HG03565 (cell line): ENCODE measurements at regions not wholly inside any gene's neighbourhood (a gene's known extent, or its start where the extent isn't known, plus 50 kb on each side); places are given as distances from the start of the nearest gene placed in this dataset.
A peak's percentile ranks its signal among the peaks of the same experiment; 100 is the strongest.

ENCODE experiments used
- ATAC-seq: cut with Tn5 transposase; IDR thresholded peaks from one replicate; pipeline ENCODE4 v1.9.1; 2021; ENCODE audit warnings: mild to moderate bottlenecking, moderate library complexity; ENCODE audit not compliant: unreplicated experiment

DNA sequence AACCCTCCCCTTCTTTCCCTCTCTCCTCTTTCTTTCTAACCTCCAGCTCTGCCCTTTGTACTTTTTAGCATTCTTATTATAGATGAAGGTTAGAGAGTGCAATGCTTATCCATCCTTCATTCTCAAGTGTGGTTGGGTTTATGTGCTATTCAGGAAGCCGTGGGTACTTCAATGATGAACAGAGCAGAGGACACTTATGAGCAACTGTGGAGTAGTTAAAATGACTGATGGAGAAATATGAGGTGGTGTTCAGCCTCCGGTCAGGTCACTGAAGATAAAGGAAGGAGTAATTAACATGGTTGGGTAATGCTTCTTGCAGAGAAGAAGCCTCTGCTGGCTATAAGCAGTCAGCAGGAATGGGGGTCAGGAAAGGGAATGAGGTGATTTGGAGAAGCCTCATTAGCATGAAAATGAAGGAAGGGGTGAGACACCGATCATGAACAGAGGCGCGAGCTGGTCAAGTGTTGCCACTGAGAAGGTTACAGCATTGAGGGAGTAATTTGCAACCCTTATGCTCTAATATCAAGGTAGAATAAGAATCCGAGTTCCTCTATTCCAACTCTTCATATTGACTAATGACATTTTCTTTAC, 174.7 kb downstream of the LPIN1 start:
- no peak for ATAC-seq

DNA sequence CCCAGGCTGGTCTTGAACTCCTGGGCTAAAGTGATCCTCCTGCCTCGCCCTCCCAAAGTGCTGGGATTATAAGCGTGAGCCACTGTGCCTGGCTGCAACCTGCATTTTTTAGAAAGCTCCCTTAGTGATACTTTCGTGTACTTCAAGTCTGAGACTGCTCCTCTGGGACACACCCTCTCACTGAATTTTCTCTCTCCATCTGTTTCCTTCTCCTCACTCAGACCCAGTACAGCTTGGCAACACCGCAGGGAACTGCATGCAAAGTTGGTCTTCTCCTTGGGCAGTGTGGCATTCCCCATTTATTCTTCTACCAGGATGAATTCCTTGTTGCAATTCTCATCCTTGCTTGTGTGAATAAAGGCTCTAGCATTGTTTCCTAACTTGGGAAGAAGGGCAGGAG, 175.9 kb downstream of the LPIN1 start:
- ATAC-seq, result no peak

DNA sequence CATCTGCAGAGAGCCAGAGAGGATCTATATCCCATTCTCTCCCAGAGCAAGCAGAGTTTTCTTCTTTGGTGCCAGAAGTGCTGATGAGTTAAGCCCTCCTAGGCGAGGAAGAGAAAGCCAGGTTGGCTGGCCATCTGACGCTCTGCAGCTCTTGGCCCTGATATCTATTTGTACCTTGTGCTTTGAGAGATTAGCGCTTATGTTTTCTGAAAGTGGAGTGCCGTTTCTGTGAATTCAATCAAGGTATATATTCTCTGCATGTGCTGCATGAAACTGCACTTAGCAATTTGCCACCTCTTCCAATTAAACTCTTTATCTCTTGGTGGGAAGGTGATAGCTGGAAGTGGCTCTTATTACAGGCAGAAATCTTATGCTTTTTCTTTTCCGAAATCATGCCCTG, 177.5 kb downstream of the LPIN1 start:
- ATAC-seq, result no peak

- no peak for ATAC-seq
Measured at GRCh38 chr2:11925295-11926066, 179.0 kb downstream of the LPIN1 start.

- ATAC-seq, result no peak
Measured at GRCh38 chr2:11930211-11930761, 183.9 kb downstream of the LPIN1 start.

DNA sequence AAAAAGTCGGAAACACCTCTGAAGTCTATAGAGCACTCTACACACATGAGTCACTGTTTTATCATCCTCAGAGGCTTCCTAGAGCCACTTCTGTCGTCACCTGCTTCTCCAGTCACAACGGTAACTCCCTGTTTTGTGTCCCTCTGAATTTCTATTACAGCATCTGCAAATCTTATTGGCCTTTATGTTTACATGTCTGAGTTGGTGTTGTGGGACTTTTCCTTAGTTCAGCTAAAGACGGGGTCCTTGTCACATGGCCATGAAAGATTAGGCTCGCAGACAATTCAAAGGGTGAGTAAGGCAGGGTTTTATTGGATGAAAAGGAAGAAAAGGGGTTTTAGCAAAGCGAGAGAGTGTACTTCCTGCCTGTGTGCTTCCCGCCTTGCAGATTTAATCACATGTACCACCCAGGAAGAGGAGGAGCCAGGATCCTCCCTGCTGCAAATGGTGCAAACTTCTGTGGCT, 185.6 kb downstream of the LPIN1 start:
- no peak for ATAC-seq

DNA sequence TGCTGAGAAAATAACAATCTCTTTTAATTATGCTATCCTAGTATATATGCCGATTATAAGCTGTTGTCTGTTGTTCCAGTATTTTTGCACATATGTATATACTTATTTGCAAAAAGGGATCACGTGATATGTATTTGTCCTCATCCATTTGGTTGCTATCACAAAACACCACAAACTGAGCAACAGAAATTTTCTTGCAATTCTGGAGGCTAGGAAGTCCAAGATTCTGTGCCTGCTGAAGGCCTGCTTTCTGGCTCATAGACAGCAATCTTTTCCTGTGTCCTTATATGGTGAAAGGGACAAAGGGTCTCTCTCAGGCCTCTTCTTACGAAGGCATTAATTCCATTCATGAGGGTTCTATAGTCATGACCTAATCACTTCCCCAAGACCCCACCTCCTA, 186.5 kb downstream of the LPIN1 start:
- ATAC-seq, result no peak

GRCh38 chr2:11933854-11934253, 187.4 kb downstream of the LPIN1 start:
- peak; percentile 73 for ATAC-seq

DNA sequence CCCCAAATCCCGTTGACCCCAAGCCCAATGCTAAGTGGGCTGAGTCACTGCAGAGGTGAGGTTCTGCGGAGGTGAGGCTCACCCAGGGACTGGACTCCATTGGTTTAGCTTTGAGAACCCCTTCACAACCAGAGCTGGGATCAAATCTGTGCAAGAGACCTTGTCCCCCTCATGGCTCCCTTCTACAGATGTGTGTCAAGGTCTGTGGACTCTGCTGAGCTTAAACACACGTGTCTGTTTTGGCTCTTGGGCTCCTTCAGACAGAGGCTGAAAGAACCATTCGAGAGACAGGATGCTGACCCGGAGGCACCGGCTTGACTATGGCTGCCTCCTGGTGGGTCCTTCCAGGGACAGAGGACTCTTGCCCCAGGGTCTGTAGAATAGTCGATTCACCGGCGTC, 190.3 kb downstream of the LPIN1 start:
- ATAC-seq, result no peak

- no peak for ATAC-seq
Measured at GRCh38 chr2:11938196-11938595, 191.8 kb downstream of the LPIN1 start.

DNA sequence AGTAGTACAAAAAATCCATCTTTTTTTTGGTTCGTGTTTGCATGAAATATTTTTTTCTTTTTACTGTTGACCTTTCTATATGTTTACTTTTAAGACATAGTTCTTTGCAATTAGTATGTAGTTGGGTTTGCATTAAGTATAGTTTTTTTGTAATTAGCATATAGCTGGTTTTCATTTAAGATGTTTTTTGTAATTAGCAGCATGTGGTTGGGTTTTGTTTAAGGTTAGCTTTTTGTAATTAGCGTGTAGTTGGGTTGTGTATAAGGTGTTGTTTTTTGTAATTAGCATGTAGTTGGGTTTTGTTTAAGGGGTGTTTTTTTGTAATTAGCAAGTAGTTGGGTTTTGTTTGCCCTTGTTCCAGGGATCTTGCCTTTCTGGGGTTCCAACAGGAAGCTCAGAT, 193.1 kb downstream of the LPIN1 start:
- no peak for ATAC-seq

DNA sequence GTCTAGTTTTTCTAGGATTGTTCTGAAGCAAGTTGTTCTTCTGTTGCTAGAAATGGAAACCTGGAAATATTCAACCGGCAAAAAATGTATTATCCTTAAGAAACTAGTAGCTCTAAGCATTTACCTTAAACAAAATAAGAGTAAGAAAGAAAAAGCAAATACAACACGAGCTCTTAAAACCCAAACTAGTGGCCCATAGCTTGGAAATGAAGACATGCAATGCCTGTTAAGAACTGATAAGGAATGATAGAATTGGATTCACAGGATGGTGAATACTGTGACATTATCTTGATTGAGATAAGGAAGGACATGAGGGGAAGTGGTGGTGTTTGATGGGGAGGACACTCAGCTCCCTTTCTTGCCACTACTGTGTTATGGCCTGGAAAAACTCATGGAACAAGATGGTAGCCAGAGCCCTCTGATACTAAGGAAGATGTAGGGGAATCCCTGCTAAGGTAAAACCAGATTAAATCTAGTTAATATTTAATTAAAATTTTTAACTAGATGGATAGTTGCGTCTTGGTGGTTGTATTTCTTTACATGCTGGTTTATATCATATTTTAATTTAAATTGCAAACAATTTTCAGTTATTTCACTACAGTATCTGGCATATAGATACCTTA, 193.8 kb downstream of the LPIN1 start:
- ATAC-seq, result no peak

DNA sequence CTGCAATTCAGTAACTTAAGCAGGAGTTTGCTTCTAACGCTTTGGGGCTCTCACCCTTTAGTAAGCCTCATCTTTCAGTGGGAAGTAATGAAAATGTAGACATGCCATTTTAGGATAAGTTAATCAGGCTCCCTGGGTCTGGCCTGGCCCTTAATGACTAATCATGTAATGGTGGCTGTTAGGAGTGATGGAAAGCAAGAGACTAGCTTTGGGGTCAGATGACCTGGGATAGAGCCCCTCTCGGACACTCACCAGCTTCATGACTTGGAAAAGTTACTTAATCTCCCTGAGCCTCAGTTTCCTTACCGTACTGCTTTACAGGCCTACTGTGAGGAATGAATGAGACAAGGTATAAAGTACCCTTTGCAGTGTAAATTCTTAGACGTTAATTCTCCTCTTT, 194.4 kb downstream of the LPIN1 start:
- no peak for ATAC-seq

GRCh38 chr2:11941201-11942177, 195.1 kb downstream of the LPIN1 start:
- ATAC-seq, result no peak

DNA sequence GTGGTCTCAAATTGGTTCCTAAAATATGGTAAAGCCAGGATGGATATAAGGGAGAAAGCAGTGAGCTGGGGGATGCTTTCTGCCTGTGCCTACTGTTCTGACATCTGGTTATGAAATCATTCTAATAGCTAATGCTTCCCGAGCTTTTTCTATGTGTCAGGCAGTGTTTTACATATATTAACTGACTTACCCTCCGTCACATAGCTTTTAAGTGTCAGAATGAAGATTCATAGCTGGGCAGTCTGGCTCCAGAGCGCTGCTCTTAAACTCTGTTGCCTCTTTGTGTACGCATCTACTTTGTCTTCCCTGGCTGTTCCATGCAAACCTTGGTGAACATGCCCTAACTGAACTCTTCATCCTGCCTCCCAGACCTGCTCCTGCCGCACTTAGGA, 195.7 kb downstream of the LPIN1 start:
- no peak for ATAC-seq

- ATAC-seq, result no peak
Measured at GRCh38 chr2:11944311-11944710, 197.9 kb downstream of the LPIN1 start.

GRCh38 chr2:11945139-11946126, 199.0 kb downstream of the LPIN1 start:
- ATAC-seq, result peak; percentile 92

- ATAC-seq, result no peak
Measured at GRCh38 chr2:11947956-11948355, 201.5 kb downstream of the LPIN1 start.

DNA sequence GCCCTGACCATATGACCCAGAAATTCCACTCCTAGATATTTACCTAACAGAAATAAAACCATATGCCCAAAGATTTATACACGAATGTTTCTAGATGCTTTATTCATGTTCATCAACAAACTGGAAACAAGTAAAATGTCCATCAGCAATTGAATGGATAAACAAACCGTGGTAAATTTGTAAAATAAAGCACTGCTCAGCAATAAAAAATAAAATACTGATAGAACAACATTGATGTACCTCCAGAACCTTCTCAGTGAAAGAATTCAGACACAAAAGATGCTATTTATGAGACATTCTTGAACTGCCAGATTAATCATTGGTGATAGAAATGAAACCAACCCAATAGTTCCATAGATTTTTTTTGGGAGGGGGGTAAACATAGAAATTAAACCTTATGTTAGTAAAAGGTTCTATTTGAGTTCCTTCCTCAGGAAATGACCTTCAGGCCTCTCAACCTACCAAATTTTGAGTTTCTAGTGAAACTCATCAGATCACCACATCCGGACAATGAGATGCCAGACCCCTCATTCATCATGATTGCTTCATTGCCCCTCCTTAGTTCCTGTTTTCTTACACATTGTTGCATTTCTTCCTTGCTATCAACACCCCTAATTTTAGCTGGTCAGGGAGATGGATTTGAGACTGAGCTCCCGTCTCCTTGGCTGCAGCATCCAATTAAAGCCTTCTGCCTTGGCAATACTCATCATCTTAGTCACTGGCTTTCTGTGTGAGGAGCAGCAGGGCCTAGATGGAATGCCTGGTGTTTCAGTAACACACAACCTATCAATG, 203.5 kb downstream of the LPIN1 start:
- ATAC-seq, result no peak
